DND-41 (cell line): ENCODE measurements at regions not wholly inside any gene's neighbourhood (a gene's known extent, or its start where the extent isn't known, plus 50 kb on each side); places are given as distances from the start of the nearest gene placed in this dataset.

Experiments
- ATAC-seq: fragments of 200-7000 bp; cut with Tn5 transposase; 3 replicates; pipeline ENCODE4 v1.9.1; 2021; ENCODE audit warnings: low read depth; ENCODE audit not compliant: insufficient read depth
- DNase-seq: peaks from one replicate; pipeline ENCODE4 v3.0.0-alpha.2; 2020
- H2AFZ ChIP-seq: 2 replicates; pipeline ENCODE4 v1.6.0; 2012; ENCODE audit warnings: low read depth, low read length
- H3K27ac ChIP-seq: 2 replicates; pipeline ENCODE4 v1.5.1; 2012; ENCODE audit warnings: low read length, inconsistent platforms
- H3K27me3 ChIP-seq: fragments of 200-600 bp; sonication (generic); 2 replicates; pipeline ENCODE4 v1.6.0; 2012; ENCODE audit warnings: low read length, mild to moderate bottlenecking, inconsistent platforms; ENCODE audit not compliant: insufficient read depth, poor library complexity
- H3K36me3 ChIP-seq: 2 replicates; pipeline ENCODE4 v1.5.1; 2012; ENCODE audit warnings: low read length, inconsistent platforms; ENCODE audit not compliant: insufficient read depth
- H3K4me1 ChIP-seq: 2 replicates; pipeline ENCODE4 v1.5.1; 2012; ENCODE audit warnings: mild to moderate bottlenecking, low read length; ENCODE audit not compliant: insufficient read depth
- H3K4me2 ChIP-seq: 2 replicates; pipeline ENCODE4 v1.6.0; 2012; ENCODE audit warnings: mild to moderate bottlenecking, moderate library complexity, low read length, inconsistent platforms; ENCODE audit not compliant: insufficient read depth
- H3K4me3 ChIP-seq, 2 experiments: fragments of 200-600 bp in 1 of 2; shearing (Covaris generic) in 1 of 2; 2 replicates each; pipeline ENCODE4 v1.5.1; 2012 to 2016; ENCODE audit warnings: inconsistent platforms in 2 of 2, low read length in 2 of 2, mild to moderate bottlenecking in 2 of 2, low read depth in 1 of 2, moderate library complexity in 1 of 2
- H3K79me2 ChIP-seq: 2 replicates; pipeline ENCODE4 v1.6.0; 2012; ENCODE audit warnings: low read length, inconsistent platforms; ENCODE audit not compliant: insufficient read depth
- H3K9ac ChIP-seq: 2 replicates; pipeline ENCODE4 v1.6.0; 2012; ENCODE audit warnings: low read depth, mild to moderate bottlenecking, inconsistent platforms, low read length, moderate library complexity
- H3K9me3 ChIP-seq: 2 replicates; pipeline ENCODE4 v1.5.1; 2012; ENCODE audit warnings: low read length, moderate library complexity, mild to moderate bottlenecking, inconsistent platforms; ENCODE audit not compliant: insufficient read depth, severe bottlenecking
- H4K20me1 ChIP-seq: 2 replicates; pipeline ENCODE4 v1.6.0; 2012; ENCODE audit warnings: low read length; ENCODE audit not compliant: insufficient read depth
- EZH2 ChIP-seq: IDR thresholded peaks from 3 replicates; pipeline ENCODE4 v1.6.1; 2012; ENCODE audit warnings: borderline replicate concordance, low read depth, mild to moderate bottlenecking, moderate library complexity, low read length, inconsistent platforms; ENCODE audit not compliant: severe bottlenecking
- TF ChIP-seq, protein P1 (sequence below): IDR thresholded peaks from 2 replicates; pipeline ENCODE4 v1.5.1; 2012; ENCODE audit warnings: borderline replicate concordance, low read length, moderate library complexity, mild to moderate bottlenecking; ENCODE audit not compliant: poor library complexity, severe bottlenecking; ENCODE audit errors: extremely low read depth

GRCh38 chr11:115656041-115656440 lies 151.8 kb upstream of the CADM1 start:
- ATAC-seq (no peak), DNase-seq (no peak)
- Histone ChIP-seq H3K9ac (no peak overlapping the region), H4K20me1 (no peaks in the 10 kb centered on the region; the same call in 1 of the 2 replicates), H3K36me3 (no peaks in the 10 kb centered on the region), H3K9me3 (no peaks in the 10 kb centered on the region), H3K79me2 (no peaks in the 10 kb centered on the region), H3K4me2 (no peak overlapping the region), H3K27ac (no peak overlapping the region), H3K27me3 (no peaks in the 10 kb centered on the region), H2AFZ (no peak overlapping the region), H3K4me1 (no peaks in the 10 kb centered on the region), H3K4me3 (no peak overlapping the region)
- TF ChIP-seq EZH2: no peak
- TF ChIP-seq, protein P1, sequence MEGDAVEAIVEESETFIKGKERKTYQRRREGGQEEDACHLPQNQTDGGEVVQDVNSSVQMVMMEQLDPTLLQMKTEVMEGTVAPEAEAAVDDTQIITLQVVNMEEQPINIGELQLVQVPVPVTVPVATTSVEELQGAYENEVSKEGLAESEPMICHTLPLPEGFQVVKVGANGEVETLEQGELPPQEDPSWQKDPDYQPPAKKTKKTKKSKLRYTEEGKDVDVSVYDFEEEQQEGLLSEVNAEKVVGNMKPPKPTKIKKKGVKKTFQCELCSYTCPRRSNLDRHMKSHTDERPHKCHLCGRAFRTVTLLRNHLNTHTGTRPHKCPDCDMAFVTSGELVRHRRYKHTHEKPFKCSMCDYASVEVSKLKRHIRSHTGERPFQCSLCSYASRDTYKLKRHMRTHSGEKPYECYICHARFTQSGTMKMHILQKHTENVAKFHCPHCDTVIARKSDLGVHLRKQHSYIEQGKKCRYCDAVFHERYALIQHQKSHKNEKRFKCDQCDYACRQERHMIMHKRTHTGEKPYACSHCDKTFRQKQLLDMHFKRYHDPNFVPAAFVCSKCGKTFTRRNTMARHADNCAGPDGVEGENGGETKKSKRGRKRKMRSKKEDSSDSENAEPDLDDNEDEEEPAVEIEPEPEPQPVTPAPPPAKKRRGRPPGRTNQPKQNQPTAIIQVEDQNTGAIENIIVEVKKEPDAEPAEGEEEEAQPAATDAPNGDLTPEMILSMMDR: no peak

DNA sequence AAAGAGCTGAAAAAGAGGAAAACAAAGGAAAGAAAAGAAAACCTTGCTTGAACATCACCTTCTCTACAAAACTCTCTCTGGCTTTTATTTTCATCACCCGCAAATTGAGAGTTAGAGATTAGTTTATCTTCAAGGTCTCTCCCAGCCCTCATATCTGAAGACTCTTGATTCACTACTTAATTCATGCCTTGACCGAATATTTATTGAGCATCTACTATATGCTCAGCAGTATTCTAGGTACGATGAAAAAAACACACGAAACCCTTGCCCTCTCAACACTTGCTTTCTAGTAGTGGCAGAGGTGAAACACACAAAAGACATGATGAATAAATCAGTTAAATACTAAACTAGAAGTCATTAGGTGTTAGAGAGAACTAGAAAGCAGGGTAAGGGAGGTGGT lies 150.6 kb upstream of the CADM1 start:
- H3K9me3 ChIP-seq: no peaks in the 10 kb centered on the region
- H3K4me3 ChIP-seq: no peak overlapping the region
- H3K9ac ChIP-seq: no peak overlapping the region
- no peaks in the 10 kb centered on the region for H3K4me1 ChIP-seq
- H3K36me3 ChIP-seq: no peaks in the 10 kb centered on the region
- H3K27ac ChIP-seq: no peak overlapping the region
- ATAC-seq (no peak), DNase-seq (no peak)
- no peaks in the 10 kb centered on the region for H3K27me3 ChIP-seq
- TF ChIP-seq, protein P1: no peak
- no peak for TF ChIP-seq EZH2
- no peak overlapping the region for H2AFZ ChIP-seq
- no peaks in the 10 kb centered on the region for H3K79me2 ChIP-seq
- H3K4me2 ChIP-seq: no peak overlapping the region
- H4K20me1 ChIP-seq: no peaks in the 10 kb centered on the region; the same call in 1 of the 2 replicates

DNA sequence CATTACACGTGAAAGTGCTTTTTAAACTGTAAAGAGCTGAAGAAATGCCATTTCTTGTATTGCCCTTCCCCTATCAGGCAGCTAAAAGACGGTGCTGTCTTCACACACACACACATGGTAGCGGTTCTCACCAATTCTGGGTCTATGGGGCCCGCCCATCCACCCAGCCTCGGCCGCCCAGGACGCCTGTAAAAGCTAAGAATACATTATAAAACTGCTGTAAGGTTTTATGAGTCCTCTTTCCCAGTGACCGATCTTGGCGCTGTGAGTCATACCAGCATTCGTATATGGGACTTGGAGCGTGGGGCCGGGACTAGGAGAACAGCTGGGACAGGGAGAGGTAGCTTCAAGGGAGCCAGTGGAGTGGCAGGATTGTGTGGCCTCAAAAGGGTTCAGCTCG lies 149.7 kb upstream of the CADM1 start:
- Histone ChIP-seq H4K20me1 (no peaks in the 10 kb centered on the region; the same call in 1 of the 2 replicates), H2AFZ (no peak overlapping the region), H3K4me3 (no peak overlapping the region), H3K4me2 (no peak overlapping the region), H3K36me3 (no peaks in the 10 kb centered on the region), H3K27ac (no peak overlapping the region), H3K9ac (no peak overlapping the region), H3K27me3 (no peaks in the 10 kb centered on the region), H3K4me1 (no peaks in the 10 kb centered on the region), H3K9me3 (no peaks in the 10 kb centered on the region), H3K79me2 (no peaks in the 10 kb centered on the region)
- no peak for TF ChIP-seq EZH2
- TF ChIP-seq, protein P1: no peak
- ATAC-seq: no peak
- no peak for DNase-seq

GRCh38 chr11:115653076-115653475 lies 148.9 kb upstream of the CADM1 start:
- TF ChIP-seq EZH2: no peak
- TF ChIP-seq, protein P1: no peak
- ATAC-seq: no peak
- Histone ChIP-seq H3K27ac (no peak overlapping the region), H3K4me3 (no peak overlapping the region), H4K20me1 (no peaks in the 10 kb centered on the region; the same call in 1 of the 2 replicates), H2AFZ (no peak overlapping the region), H3K4me1 (no peaks in the 10 kb centered on the region), H3K36me3 (no peaks in the 10 kb centered on the region), H3K9me3 (no peaks in the 10 kb centered on the region), H3K9ac (no peak overlapping the region), H3K27me3 (no peaks in the 10 kb centered on the region), H3K79me2 (no peaks in the 10 kb centered on the region), H3K4me2 (no peak overlapping the region)
- DNase-seq: no peak
